Fibroblast of mammary gland (primary cell): ENCODE measurements at regions not wholly inside any gene's neighbourhood (a gene's known extent, or its start where the extent isn't known, plus 50 kb on each side); places are given as distances from the start of the nearest gene placed in this dataset.

Source experiments
- DNase-seq: peaks from one replicate; pipeline ENCODE4 v3.0.0-alpha.2; 2010; ENCODE audit warnings: low read depth
- H3K4me3 ChIP-seq: 2 replicates; pipeline ENCODE4 v1.5.1; 2011; ENCODE audit warnings: low read depth, mild to moderate bottlenecking, low read length, moderate library complexity; ENCODE audit not compliant: control insufficient read depth
- CTCF ChIP-seq: conservative IDR thresholded peaks from 2 replicates; pipeline ENCODE4 v1.5.1; 2011; ENCODE audit warnings: low read depth, low read length, inconsistent platforms; ENCODE audit not compliant: control insufficient read depth, insufficient read depth

GRCh38 chr6:106886922-106887797, 87.4 kb downstream of the CD24 start:
- no peak for DNase-seq
- H3K4me3 ChIP-seq, result no peak overlapping the region
- no peak for TF ChIP-seq CTCF

- TF ChIP-seq CTCF, result no peak
- no peak overlapping the region for H3K4me3 ChIP-seq
- no peak for DNase-seq
Observed at GRCh38 chr6:106886081-106886843, 88.3 kb downstream of the CD24 start.

- H3K4me3 ChIP-seq, result no peak overlapping the region
- no peak for TF ChIP-seq CTCF
- DNase-seq, result no peak
Observed at GRCh38 chr6:106885679-106886078, 88.8 kb downstream of the CD24 start.

GRCh38 chr6:106884576-106884975, 90.0 kb downstream of the CD24 start:
- H3K4me3 ChIP-seq, result no peak overlapping the region
- DNase-seq, result no peak
- TF ChIP-seq CTCF, result no peak

- TF ChIP-seq CTCF, result no peak
- DNase-seq, result peak; percentile 14
- no peak overlapping the region for H3K4me3 ChIP-seq
Observed at GRCh38 chr6:106883808-106884262, 90.7 kb downstream of the CD24 start.

- DNase-seq, result no peak
- no peak for TF ChIP-seq CTCF
- no peak overlapping the region for H3K4me3 ChIP-seq
Observed at GRCh38 chr6:106882601-106883518, 91.7 kb downstream of the CD24 start.
